Thyroid gland (tissue), 4 donors: ENCODE measurements at regions not wholly inside any gene's neighbourhood (a gene's known extent, or its start where the extent isn't known, plus 50 kb on each side); places are given as distances from the start of the nearest gene placed in this dataset.

Experiments used
- POLR2A ChIP-seq, 2 donors: fragments of 450-650 bp; IDR thresholded peaks; one replicate each; pipeline ENCODE4 v1.6.1; 2017; ENCODE audit warnings: antibody characterized with exemption in 2 of 2, mild to moderate bottlenecking in 2 of 2, moderate library complexity in 1 of 2
- TF ChIP-seq, protein P1 (sequence below), 6 experiments: fragments of 200-600 bp in 3 of 6; fragments of 450-650 bp in 3 of 6; sonication (generic) in 3 of 6; IDR thresholded peaks; one replicate each; pipeline ENCODE4 v1.5.1; 2016 to 2019; ENCODE audit warnings: antibody characterized with exemption in 6 of 6, mild to moderate bottlenecking in 2 of 6, inconsistent platforms in 1 of 6, moderate library complexity in 1 of 6

DNA sequence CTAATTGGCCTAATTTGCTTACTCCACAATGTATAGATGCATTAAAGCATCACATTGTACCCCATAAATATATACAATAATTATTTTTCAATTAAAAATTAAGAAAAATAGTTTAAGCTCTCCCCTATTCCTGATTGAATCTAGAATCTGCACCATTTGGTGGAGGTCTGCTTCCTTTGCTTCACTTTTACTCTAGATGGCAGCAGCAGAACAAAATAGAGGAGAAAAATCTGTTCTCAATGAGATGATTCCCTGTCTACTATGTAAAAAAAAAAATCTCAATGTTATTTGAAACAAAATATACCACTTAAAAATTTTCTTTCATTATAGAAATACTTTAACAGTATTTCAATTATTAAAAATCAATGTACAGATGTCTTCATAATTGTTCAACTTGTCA is 109.6 kb upstream of the FXR1 start:
- TF ChIP-seq, protein P1, sequence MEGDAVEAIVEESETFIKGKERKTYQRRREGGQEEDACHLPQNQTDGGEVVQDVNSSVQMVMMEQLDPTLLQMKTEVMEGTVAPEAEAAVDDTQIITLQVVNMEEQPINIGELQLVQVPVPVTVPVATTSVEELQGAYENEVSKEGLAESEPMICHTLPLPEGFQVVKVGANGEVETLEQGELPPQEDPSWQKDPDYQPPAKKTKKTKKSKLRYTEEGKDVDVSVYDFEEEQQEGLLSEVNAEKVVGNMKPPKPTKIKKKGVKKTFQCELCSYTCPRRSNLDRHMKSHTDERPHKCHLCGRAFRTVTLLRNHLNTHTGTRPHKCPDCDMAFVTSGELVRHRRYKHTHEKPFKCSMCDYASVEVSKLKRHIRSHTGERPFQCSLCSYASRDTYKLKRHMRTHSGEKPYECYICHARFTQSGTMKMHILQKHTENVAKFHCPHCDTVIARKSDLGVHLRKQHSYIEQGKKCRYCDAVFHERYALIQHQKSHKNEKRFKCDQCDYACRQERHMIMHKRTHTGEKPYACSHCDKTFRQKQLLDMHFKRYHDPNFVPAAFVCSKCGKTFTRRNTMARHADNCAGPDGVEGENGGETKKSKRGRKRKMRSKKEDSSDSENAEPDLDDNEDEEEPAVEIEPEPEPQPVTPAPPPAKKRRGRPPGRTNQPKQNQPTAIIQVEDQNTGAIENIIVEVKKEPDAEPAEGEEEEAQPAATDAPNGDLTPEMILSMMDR (IDR thresholded peaks at IDR 0.05), result peak in 4 of 6 experiments; percentile 19 to 38 (median 26)
- TF ChIP-seq POLR2A (IDR thresholded peaks at IDR 0.05), result no peak
